Liver (tissue), 8 donors: ENCODE measurements at regions not wholly inside any gene's neighbourhood (a gene's known extent, or its start where the extent isn't known, plus 50 kb on each side); places are given as distances from the start of the nearest gene placed in this dataset.

Experiments
- DNase-seq: peaks from one replicate; pipeline ENCODE4 v3.0.0-alpha.2; 2017; ENCODE audit warnings: low spot score
- H3K27ac ChIP-seq, 2 donors: one replicate each; pipeline ENCODE4 v1.7.0; 2013; ENCODE audit warnings: inconsistent platforms in 2 of 2, low read length in 2 of 2, control low read depth in 1 of 2, low read depth in 1 of 2, mild to moderate bottlenecking in 1 of 2
- H3K27me3 ChIP-seq, 4 donors: one replicate each; pipeline versions ENCODE4 v1.6.1 to v1.7.0; 2013; ENCODE audit warnings: low read length in 3 of 4, inconsistent platforms in 1 of 4, mild to moderate bottlenecking in 1 of 4, moderate library complexity in 1 of 4; ENCODE audit not compliant: control insufficient read depth in 4 of 4, insufficient read depth in 4 of 4
- H3K36me3 ChIP-seq, 4 donors: one replicate each; pipeline versions ENCODE4 v1.6.1 to v1.7.0; 2013; ENCODE audit warnings: low read length in 3 of 4, mild to moderate bottlenecking in 3 of 4, low read depth in 1 of 4, moderate library complexity in 1 of 4; ENCODE audit not compliant: control insufficient read depth in 4 of 4, insufficient read depth in 3 of 4
- H3K4me1 ChIP-seq, 4 donors: one replicate each; pipeline versions ENCODE4 v1.6.1 to v1.7.0; 2013; ENCODE audit warnings: low read length in 3 of 4, mild to moderate bottlenecking in 3 of 4, moderate library complexity in 1 of 4; ENCODE audit not compliant: control insufficient read depth in 4 of 4, insufficient read depth in 4 of 4
- H3K4me3 ChIP-seq, 3 donors: one replicate each; pipeline versions ENCODE4 v1.6.1 to v1.7.0; 2013; ENCODE audit warnings: low read length in 3 of 3, control low read depth in 1 of 3, low read depth in 1 of 3, mild to moderate bottlenecking in 1 of 3
- H3K9ac ChIP-seq, 2 donors: one replicate each; pipeline ENCODE4 v1.7.0; 2013; ENCODE audit warnings: low read length in 2 of 2, mild to moderate bottlenecking in 2 of 2, moderate library complexity in 2 of 2, control low read depth in 1 of 2, low read depth in 1 of 2
- H3K9me3 ChIP-seq, 4 donors: one replicate each; pipeline versions ENCODE4 v1.6.1 to v1.7.0; 2013; ENCODE audit warnings: low read length in 3 of 4; ENCODE audit not compliant: control insufficient read depth in 4 of 4
- CTCF ChIP-seq: fragments of 150-350 bp; IDR thresholded peaks from 2 replicates; pipeline ENCODE4 v1.5.1; 2017; ENCODE audit warnings: improper control_type of control experiment, low read depth, low read length; ENCODE audit not compliant: missing input control
- EGR1 ChIP-seq, 2 donors: IDR thresholded peaks; 2 replicates each; pipeline ENCODE4 v1.6.1; 2016 to 2018; ENCODE audit warnings: antibody characterized with exemption in 2 of 2, low read depth in 2 of 2
- FOXA1 ChIP-seq: IDR thresholded peaks from 2 replicates; pipeline ENCODE4 v1.6.1; 2016; ENCODE audit warnings: antibody characterized with exemption
- FOXA2 ChIP-seq: IDR thresholded peaks from 2 replicates; pipeline ENCODE4 v1.6.1; 2016; ENCODE audit warnings: antibody characterized with exemption
- GABPA ChIP-seq, 2 donors: IDR thresholded peaks in 1 of 2; conservative IDR thresholded peaks in 1 of 2; 2 replicates each; pipeline ENCODE4 v1.6.1; 2016; ENCODE audit warnings: antibody characterized with exemption in 2 of 2, mild to moderate bottlenecking in 1 of 2, moderate library complexity in 1 of 2
- HNF4A ChIP-seq, 2 donors: conservative IDR thresholded peaks; 2 replicates each; pipeline ENCODE4 v1.6.1; 2016; ENCODE audit warnings: antibody characterized with exemption in 2 of 2, mild to moderate bottlenecking in 2 of 2
- HNF4G ChIP-seq: IDR thresholded peaks from 2 replicates; pipeline ENCODE4 v1.6.1; 2016; ENCODE audit warnings: antibody characterized with exemption
- JUND ChIP-seq, 2 donors: IDR thresholded peaks; 2 replicates each; pipeline ENCODE4 v1.6.1; 2016; ENCODE audit warnings: antibody characterized with exemption in 2 of 2
- NR2F2 ChIP-seq: IDR thresholded peaks from 2 replicates; pipeline ENCODE4 v1.6.1; 2016; ENCODE audit warnings: antibody characterized with exemption
- RAD21 ChIP-seq, 2 donors: IDR thresholded peaks; 2 replicates each; pipeline ENCODE4 v1.6.1; 2016; ENCODE audit warnings: antibody characterized with exemption in 2 of 2, mild to moderate bottlenecking in 2 of 2
- RXRA ChIP-seq, 2 donors: IDR thresholded peaks; 2 replicates each; pipeline ENCODE4 v1.6.1; 2017 to 2018; ENCODE audit warnings: antibody characterized with exemption in 2 of 2, mild to moderate bottlenecking in 1 of 2
- SP1 ChIP-seq: IDR thresholded peaks from 2 replicates; pipeline ENCODE4 v1.6.1; 2018; ENCODE audit warnings: antibody characterized with exemption, mild to moderate bottlenecking
- TAF1 ChIP-seq: conservative IDR thresholded peaks from 2 replicates; pipeline ENCODE4 v1.6.1; 2016; ENCODE audit warnings: antibody characterized with exemption, mild to moderate bottlenecking
- YY1 ChIP-seq: IDR thresholded peaks from 2 replicates; pipeline ENCODE4 v1.6.1; 2016; ENCODE audit warnings: antibody characterized with exemption, mild to moderate bottlenecking
- WGBS: extraction: QIAGEN DNeasy Blood & Tissue Kit; methylation state at CpG from one replicate; pipeline ENCODE4 v1.1.7; 2013; 5-methylcytosine and 5-hydroxymethylcytosine counted together
- TF ChIP-seq, protein P1 (sequence below): IDR thresholded peaks from 2 replicates; pipeline ENCODE4 v1.6.1; 2016; ENCODE audit warnings: antibody characterized with exemption
- TF ChIP-seq, protein P2 (sequence below): IDR thresholded peaks from 2 replicates; pipeline ENCODE4 v1.6.1; 2016; ENCODE audit warnings: antibody characterized with exemption
- TF ChIP-seq, protein P3 (sequence below): IDR thresholded peaks from 2 replicates; pipeline ENCODE4 v1.6.1; 2016; ENCODE audit warnings: antibody characterized with exemption, mild to moderate bottlenecking
- TF ChIP-seq, protein P4 (sequence below): IDR thresholded peaks from 2 replicates; pipeline ENCODE4 v1.6.1; 2016; ENCODE audit warnings: antibody characterized with exemption
- donor health status: healthy.
- donor health status: healthy.
- donor health status: healthy.
- donor health status: healthy.
- donor health status: healthy.

- Histone ChIP-seq H3K9ac (no peak overlapping the region), H3K36me3 (no peaks in the 10 kb centered on the region), H3K4me1 (peaks cover 11 to 45% (median 27%) of the 10 kb centered on the region in 4 donors), H3K27ac (no peak overlapping the region), H3K27me3 (no peaks in the 10 kb centered on the region), H3K4me3 (no peak overlapping the region), H3K9me3 (no peaks in the 10 kb centered on the region)
- DNase-seq = no peak
- TF ChIP-seq EGR1 (IDR thresholded peaks at IDR 0.05; ENCODE audit: low read depth in 2 of 2) (no peak), FOXA2 (no peak), HNF4A (conservative IDR thresholded peaks at IDR 0.05) (no peak), HNF4G (no peak), SP1 (no peak), RXRA (IDR thresholded peaks at IDR 0.05) (no peak), TAF1 (no peak), NR2F2 (no peak), FOXA1 (no peak), CTCF (no peak), RAD21 (IDR thresholded peaks at IDR 0.05) (no peak), YY1 (no peak), GABPA (IDR thresholded peaks at IDR 0.05 in 1 of 2, conservative IDR thresholded peaks at IDR 0.05 in 1 of 2) (no peak), JUND (IDR thresholded peaks at IDR 0.05) (no peak)
- TF ChIP-seq, protein P1, sequence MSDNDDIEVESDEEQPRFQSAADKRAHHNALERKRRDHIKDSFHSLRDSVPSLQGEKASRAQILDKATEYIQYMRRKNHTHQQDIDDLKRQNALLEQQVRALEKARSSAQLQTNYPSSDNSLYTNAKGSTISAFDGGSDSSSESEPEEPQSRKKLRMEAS = no peak
- TF ChIP-seq, protein P2, sequence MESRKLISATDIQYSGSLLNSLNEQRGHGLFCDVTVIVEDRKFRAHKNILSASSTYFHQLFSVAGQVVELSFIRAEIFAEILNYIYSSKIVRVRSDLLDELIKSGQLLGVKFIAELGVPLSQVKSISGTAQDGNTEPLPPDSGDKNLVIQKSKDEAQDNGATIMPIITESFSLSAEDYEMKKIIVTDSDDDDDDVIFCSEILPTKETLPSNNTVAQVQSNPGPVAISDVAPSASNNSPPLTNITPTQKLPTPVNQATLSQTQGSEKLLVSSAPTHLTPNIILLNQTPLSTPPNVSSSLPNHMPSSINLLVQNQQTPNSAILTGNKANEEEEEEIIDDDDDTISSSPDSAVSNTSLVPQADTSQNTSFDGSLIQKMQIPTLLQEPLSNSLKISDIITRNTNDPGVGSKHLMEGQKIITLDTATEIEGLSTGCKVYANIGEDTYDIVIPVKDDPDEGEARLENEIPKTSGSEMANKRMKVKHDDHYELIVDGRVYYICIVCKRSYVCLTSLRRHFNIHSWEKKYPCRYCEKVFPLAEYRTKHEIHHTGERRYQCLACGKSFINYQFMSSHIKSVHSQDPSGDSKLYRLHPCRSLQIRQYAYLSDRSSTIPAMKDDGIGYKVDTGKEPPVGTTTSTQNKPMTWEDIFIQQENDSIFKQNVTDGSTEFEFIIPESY = no peak
- TF ChIP-seq, protein P3, sequence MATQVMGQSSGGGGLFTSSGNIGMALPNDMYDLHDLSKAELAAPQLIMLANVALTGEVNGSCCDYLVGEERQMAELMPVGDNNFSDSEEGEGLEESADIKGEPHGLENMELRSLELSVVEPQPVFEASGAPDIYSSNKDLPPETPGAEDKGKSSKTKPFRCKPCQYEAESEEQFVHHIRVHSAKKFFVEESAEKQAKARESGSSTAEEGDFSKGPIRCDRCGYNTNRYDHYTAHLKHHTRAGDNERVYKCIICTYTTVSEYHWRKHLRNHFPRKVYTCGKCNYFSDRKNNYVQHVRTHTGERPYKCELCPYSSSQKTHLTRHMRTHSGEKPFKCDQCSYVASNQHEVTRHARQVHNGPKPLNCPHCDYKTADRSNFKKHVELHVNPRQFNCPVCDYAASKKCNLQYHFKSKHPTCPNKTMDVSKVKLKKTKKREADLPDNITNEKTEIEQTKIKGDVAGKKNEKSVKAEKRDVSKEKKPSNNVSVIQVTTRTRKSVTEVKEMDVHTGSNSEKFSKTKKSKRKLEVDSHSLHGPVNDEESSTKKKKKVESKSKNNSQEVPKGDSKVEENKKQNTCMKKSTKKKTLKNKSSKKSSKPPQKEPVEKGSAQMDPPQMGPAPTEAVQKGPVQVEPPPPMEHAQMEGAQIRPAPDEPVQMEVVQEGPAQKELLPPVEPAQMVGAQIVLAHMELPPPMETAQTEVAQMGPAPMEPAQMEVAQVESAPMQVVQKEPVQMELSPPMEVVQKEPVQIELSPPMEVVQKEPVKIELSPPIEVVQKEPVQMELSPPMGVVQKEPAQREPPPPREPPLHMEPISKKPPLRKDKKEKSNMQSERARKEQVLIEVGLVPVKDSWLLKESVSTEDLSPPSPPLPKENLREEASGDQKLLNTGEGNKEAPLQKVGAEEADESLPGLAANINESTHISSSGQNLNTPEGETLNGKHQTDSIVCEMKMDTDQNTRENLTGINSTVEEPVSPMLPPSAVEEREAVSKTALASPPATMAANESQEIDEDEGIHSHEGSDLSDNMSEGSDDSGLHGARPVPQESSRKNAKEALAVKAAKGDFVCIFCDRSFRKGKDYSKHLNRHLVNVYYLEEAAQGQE = no peak
- TF ChIP-seq, protein P4, sequence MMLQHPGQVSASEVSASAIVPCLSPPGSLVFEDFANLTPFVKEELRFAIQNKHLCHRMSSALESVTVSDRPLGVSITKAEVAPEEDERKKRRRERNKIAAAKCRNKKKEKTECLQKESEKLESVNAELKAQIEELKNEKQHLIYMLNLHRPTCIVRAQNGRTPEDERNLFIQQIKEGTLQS = no peak
- 90% methylated on average over 5 of the region's 5 CpGs for WGBS
Observed at GRCh38 chr7:134371971-134372370, 55.2 kb upstream of the SLC35B4 start.
